Smooth muscle cell (in vitro differentiated cells): ENCODE measurements at regions not wholly inside any gene's neighbourhood (a gene's known extent, or its start where the extent isn't known, plus 50 kb on each side); places are given as distances from the start of the nearest gene placed in this dataset.

Experiments
- DNase-seq: peaks from one replicate; lab custom pipeline; 2025; ENCODE audit not compliant: unreplicated experiment; lab: John Stamatoyannopoulos, UW
- H2AFZ ChIP-seq: fragments of 200-600 bp; sonication (generic); 2 replicates; pipeline ENCODE4 v1.6.0; 2016; ENCODE audit warnings: antibody characterized with exemption, low read depth, mild to moderate bottlenecking
- H3F3A ChIP-seq: fragments of 200-600 bp; sonication (generic); 2 replicates; pipeline ENCODE4 v1.6.0; 2017; ENCODE audit warnings: antibody characterized with exemption, low read depth
- H3K27ac ChIP-seq: fragments of 200-600 bp; sonication (generic); 2 replicates; pipeline ENCODE4 v1.5.1; 2016; ENCODE audit warnings: low read depth, mild to moderate bottlenecking
- H3K27me3 ChIP-seq: fragments of 200-600 bp; sonication (generic); 2 replicates; pipeline ENCODE4 v1.6.1; 2016; ENCODE audit warnings: low read depth, mild to moderate bottlenecking
- H3K36me3 ChIP-seq: fragments of 200-600 bp; sonication (generic); 2 replicates; pipeline ENCODE4 v1.5.1; 2016; ENCODE audit warnings: low read depth
- H3K4me1 ChIP-seq: fragments of 200-600 bp; sonication (generic); 2 replicates; pipeline ENCODE4 v1.5.1; 2016; ENCODE audit warnings: low read depth
- H3K4me2 ChIP-seq: fragments of 200-600 bp; sonication (generic); 2 replicates; pipeline ENCODE4 v1.6.0; 2016; ENCODE audit warnings: mild to moderate bottlenecking
- H3K4me3 ChIP-seq: fragments of 200-600 bp; sonication (generic); 2 replicates; pipeline ENCODE4 v1.5.1; 2016; ENCODE audit warnings: mild to moderate bottlenecking
- H3K79me2 ChIP-seq: fragments of 200-600 bp; sonication (generic); 2 replicates; pipeline ENCODE4 v1.6.0; 2016; ENCODE audit warnings: low read depth, mild to moderate bottlenecking
- H3K9ac ChIP-seq: fragments of 200-600 bp; sonication (generic); 2 replicates; pipeline ENCODE4 v1.6.0; 2016; ENCODE audit warnings: low read depth
- H3K9me3 ChIP-seq: fragments of 200-600 bp; sonication (generic); replicated peaks from 2 replicates; pipeline ENCODE4 v1.5.1; 2016; ENCODE audit warnings: low read depth
- H4K20me1 ChIP-seq: fragments of 200-600 bp; sonication (generic); 2 replicates; pipeline ENCODE4 v1.6.0; 2016; ENCODE audit warnings: low read depth
- WGBS: methylation state at CpG from one replicate; pipeline ENCODE4 v1.1.7; 2016; ENCODE audit warnings: low lambda C conversion rate; 5-methylcytosine and 5-hydroxymethylcytosine counted together
- TF ChIP-seq, protein P1 (sequence below): fragments of 200-600 bp; sonication (generic); IDR thresholded peaks from 2 replicates; pipeline ENCODE4 v1.5.1; 2017; ENCODE audit warnings: borderline replicate concordance, mild to moderate bottlenecking, antibody characterized with exemption; ENCODE audit not compliant: insufficient read depth, poor library complexity, severe bottlenecking

- Histone ChIP-seq H3K27me3 (no peaks in the 10 kb centered on the region), H3K4me2 (no peak overlapping the region), H3K4me3 (no peak overlapping the region), H3K27ac (no peak overlapping the region), H3K9ac (no peak overlapping the region), H3K9me3 (no peaks in the 10 kb centered on the region), H2AFZ (no peak overlapping the region), H3F3A (no peaks in the 10 kb centered on the region), H3K4me1 (peaks cover 6% of the 10 kb centered on the region), H3K36me3 (no peaks in the 10 kb centered on the region), H4K20me1 (no peaks in the 10 kb centered on the region), H3K79me2 (no peaks in the 10 kb centered on the region)
- DNase-seq = no peak
- TF ChIP-seq, protein P1, sequence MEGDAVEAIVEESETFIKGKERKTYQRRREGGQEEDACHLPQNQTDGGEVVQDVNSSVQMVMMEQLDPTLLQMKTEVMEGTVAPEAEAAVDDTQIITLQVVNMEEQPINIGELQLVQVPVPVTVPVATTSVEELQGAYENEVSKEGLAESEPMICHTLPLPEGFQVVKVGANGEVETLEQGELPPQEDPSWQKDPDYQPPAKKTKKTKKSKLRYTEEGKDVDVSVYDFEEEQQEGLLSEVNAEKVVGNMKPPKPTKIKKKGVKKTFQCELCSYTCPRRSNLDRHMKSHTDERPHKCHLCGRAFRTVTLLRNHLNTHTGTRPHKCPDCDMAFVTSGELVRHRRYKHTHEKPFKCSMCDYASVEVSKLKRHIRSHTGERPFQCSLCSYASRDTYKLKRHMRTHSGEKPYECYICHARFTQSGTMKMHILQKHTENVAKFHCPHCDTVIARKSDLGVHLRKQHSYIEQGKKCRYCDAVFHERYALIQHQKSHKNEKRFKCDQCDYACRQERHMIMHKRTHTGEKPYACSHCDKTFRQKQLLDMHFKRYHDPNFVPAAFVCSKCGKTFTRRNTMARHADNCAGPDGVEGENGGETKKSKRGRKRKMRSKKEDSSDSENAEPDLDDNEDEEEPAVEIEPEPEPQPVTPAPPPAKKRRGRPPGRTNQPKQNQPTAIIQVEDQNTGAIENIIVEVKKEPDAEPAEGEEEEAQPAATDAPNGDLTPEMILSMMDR = no peak
- 95% methylated on average over 21 of the region's 21 CpGs for WGBS
Observed at GRCh38 chr6:170076466-170077165, 214.3 kb downstream of the DLL1 start.

DNA sequence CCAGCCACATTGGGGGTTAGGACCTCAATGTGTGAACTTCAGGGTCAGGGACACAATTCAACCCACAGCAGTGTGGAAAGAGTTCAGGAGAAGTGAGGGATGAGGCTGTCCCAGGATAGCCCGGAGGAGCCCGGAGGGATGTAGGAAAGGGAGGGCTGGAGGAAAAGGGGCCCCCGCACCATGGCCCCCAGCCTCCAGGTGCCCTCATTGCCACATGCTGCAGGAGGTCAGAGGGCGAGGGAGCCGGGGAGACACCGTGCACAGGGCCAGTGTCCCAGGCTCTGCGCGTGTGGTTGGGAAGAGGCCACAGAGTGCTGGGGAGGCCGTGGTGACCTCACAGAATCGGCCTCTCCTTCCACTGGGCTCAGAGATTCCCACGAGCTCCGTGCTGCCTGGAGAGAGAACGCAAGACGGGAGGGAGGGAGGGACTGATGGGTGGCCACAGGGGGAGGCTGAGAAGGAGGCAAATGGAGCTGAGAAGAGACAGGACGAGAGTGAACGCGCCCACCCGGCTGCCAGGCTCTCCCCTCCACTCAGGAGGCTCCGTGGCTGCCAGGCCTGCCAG, 215.1 kb downstream of the DLL1 start:
- no peak for DNase-seq
- Histone ChIP-seq H3K9ac (no peak overlapping the region), H3K36me3 (no peaks in the 10 kb centered on the region), H3K9me3 (no peaks in the 10 kb centered on the region), H3K27me3 (no peaks in the 10 kb centered on the region), H3K4me3 (no peak overlapping the region), H3K79me2 (no peaks in the 10 kb centered on the region), H3K4me1 (no peaks in the 10 kb centered on the region), H3K27ac (no peak overlapping the region), H3K4me2 (no peak overlapping the region), H4K20me1 (no peaks in the 10 kb centered on the region), H2AFZ (no peak overlapping the region), H3F3A (no peaks in the 10 kb centered on the region)
- TF ChIP-seq, protein P1 = no peak
- WGBS = 65% methylated on average over 18 of the region's 19 CpGs

DNA sequence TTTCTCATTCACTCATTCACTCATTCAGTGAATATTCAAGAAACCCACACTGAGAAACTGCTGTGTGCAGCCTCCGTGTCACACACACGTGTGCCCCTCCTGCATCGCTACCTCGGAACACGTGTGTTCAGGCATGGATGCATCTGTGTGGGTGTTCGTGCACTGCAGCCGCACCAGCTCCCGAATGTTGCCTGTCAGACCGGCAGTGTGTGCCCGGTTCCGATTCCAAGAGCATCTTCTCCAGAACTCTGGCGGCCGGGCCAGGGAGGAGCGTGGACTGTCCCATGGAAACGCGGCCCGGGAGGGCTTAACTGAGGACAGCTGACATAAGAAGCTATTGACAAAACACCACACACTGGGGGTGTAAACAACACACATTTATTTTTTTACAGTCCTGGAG, 216.0 kb downstream of the DLL1 start:
- Histone ChIP-seq H3F3A (no peaks in the 10 kb centered on the region), H3K27ac (no peak overlapping the region), H3K36me3 (no peaks in the 10 kb centered on the region), H2AFZ (no peak overlapping the region), H3K9ac (no peak overlapping the region), H3K27me3 (no peaks in the 10 kb centered on the region), H3K79me2 (no peaks in the 10 kb centered on the region), H4K20me1 (no peaks in the 10 kb centered on the region), H3K9me3 (no peaks in the 10 kb centered on the region), H3K4me1 (no peaks in the 10 kb centered on the region), H3K4me2 (no peak overlapping the region), H3K4me3 (no peak overlapping the region)
- 97% methylated on average over 17 of the region's 17 CpGs for WGBS
- DNase-seq = no peak
- TF ChIP-seq, protein P1 = no peak

GRCh38 chr6:170074435-170074834, 216.4 kb downstream of the DLL1 start:
- H3K79me2 ChIP-seq = no peaks in the 10 kb centered on the region
- H3K4me3 ChIP-seq = no peak overlapping the region
- H3K4me1 ChIP-seq = no peaks in the 10 kb centered on the region
- H3K9me3 ChIP-seq = no peaks in the 10 kb centered on the region
- TF ChIP-seq, protein P1 = no peak
- DNase-seq = no peak
- H4K20me1 ChIP-seq = no peaks in the 10 kb centered on the region
- H2AFZ ChIP-seq = no peak overlapping the region
- 95% methylated on average over 6 of the region's 6 CpGs for WGBS
- peak overlapping the region; percentile 58 for H3K4me2 ChIP-seq
- no peak overlapping the region for H3K9ac ChIP-seq
- no peaks in the 10 kb centered on the region for H3F3A ChIP-seq
- H3K27ac ChIP-seq = no peak overlapping the region
- no peaks in the 10 kb centered on the region for H3K36me3 ChIP-seq
- H3K27me3 ChIP-seq = no peaks in the 10 kb centered on the region
